ENCODE measurements at regions not wholly inside any gene's neighbourhood (a gene's known extent, or its start where the extent isn't known, plus 50 kb on each side); places are given as distances from the start of the nearest gene placed in this dataset.

- no peak for DNase-seq
- in situ Hi-C loops (cut with MboI; ENCODE audit: low pct_unique_long_range_greater_than_20kb, low sequenced_read_pairs), result no loop called here
These were observed 165.4 kb upstream of the BTBD3 start for GRCh38 chr20:11752336-11752735.

GRCh38 chr20:11753155-11753554, 164.5 kb upstream of the BTBD3 start:
- in situ Hi-C loops (cut with MboI; ENCODE audit: low pct_unique_long_range_greater_than_20kb, low sequenced_read_pairs), result no loop called here
- DNase-seq, result no peak

DNA sequence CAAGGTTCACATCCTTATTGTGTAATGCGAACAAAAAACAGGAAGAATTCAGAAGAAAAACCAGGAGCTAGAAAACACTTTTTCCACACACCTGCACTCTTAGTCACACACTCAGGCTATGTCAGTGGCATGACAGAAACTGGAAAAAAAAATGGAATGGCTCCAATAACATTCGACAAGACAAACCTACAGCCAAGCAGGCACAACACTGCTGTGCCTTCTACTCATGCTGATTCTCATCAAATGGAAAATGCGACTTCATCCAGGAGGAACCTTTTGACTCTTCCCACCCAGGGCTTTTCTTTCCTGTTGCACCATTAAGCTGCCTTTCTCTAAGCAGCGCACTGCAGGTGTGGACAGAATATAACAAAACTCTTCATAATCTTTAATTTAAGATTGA, 163.2 kb upstream of the BTBD3 start:
- in situ Hi-C loops (cut with MboI; ENCODE audit: low pct_unique_long_range_greater_than_20kb, low sequenced_read_pairs), result no loop called here
- DNase-seq, result no peak

GRCh38 chr20:11755071-11755841, 162.4 kb upstream of the BTBD3 start:
- DNase-seq, result peak; percentile 3
- in situ Hi-C loops (cut with MboI; ENCODE audit: low pct_unique_long_range_greater_than_20kb, low sequenced_read_pairs), result no loop called here

DNA sequence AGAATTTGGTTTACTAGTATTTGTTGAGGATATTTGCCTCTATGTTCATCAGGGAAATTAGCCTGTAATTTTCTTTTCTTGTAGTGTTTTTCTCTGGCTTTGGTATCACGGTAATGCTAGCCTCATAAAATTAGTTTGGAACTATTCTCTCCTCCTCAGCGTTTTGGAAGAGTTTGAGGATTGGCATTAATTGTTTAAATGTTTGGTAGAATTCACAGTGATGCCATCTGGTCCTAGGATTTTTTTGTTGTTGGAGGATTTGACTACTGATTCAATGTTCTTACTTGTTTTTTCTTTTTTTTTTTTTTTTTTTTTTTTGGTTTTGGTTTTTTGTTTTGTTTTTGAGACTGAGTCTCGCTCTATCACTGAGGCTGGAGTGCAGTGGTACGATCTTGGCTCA, 156.2 kb upstream of the BTBD3 start:
- in situ Hi-C loops (cut with MboI; ENCODE audit: low pct_unique_long_range_greater_than_20kb, low sequenced_read_pairs), result no loop called here
- DNase-seq, result no peak

- in situ Hi-C loops (cut with MboI; ENCODE audit: low pct_unique_long_range_greater_than_20kb, low sequenced_read_pairs), result no loop called here
- no peak for DNase-seq
These were observed 150.7 kb upstream of the BTBD3 start for GRCh38 chr20:11766961-11767360.

DNA sequence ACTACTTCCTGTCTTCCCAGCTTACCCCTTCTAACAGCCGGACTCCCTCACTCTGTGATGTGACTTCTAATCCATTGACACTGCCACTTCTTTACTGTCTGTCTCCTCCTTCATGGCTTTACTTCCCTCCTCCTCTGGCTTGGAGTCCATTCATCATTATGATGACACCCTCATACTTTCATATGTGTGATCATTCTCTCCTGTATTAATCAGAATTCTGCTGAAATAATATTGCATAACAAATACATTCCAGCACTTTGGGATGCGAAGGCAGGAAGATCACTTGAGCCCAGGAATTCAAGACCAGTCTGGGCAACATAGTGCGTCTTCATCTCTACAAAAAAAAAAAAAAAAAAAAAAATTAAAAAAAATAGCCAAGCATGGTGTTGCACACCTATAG, 147.9 kb upstream of the BTBD3 start:
- in situ Hi-C loops (cut with MboI; ENCODE audit: low pct_unique_long_range_greater_than_20kb, low sequenced_read_pairs), result no loop called here
- no peak for DNase-seq

DNA sequence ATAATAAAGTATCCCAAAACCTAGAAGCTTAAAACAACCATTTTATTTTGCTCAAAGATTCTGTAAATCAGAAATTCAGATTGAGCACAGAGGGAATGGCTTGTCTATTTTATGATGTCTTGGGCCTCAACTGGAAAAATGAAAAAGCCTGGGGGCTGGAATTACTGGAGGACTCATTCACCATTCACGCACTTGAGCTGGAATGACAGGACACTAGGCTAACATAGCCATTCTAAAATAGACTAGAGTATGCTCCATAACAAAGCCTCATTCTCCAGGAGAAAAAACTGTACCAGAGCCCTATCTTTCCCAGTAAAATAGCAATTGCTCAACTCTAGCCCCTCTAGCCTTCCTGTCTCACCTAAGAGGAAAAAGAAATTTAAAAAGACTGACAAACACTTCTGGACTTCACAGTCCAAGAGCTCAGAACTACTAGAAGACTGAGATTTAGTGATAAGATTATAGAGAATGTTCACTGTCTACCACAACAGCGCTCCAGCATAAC, 145.4 kb upstream of the BTBD3 start:
- DNase-seq, result no peak
- in situ Hi-C loops (cut with MboI; ENCODE audit: low pct_unique_long_range_greater_than_20kb, low sequenced_read_pairs), result no loop called here

DNA sequence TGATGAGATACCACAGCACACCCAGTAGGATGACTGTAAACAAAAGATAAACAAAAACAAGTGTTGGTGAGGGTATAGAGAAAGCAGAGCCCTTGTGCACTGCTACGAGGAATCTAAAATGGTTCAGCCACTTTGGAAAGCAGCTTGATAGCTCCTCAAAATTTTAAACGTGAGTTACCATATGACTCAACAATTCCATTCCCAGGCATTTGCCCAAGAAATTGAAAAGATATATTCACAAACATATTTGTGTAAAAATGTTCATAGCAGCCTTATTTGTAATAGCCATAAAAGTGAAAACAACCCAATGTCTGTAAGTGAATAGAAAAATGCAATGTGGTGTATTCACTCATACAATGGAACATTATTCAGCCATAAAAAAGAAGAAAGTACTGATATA, 141.0 kb upstream of the BTBD3 start:
- no peak for DNase-seq
- in situ Hi-C loops (cut with MboI; ENCODE audit: low pct_unique_long_range_greater_than_20kb, low sequenced_read_pairs), result no loop called here

- in situ Hi-C loops (cut with MboI; ENCODE audit: low pct_unique_long_range_greater_than_20kb, low sequenced_read_pairs), result no loop called here
- DNase-seq, result no peak
These were observed 140.1 kb upstream of the BTBD3 start for GRCh38 chr20:11777387-11778205.

GRCh38 chr20:11778206-11778570, 139.5 kb upstream of the BTBD3 start:
- in situ Hi-C loops (cut with MboI; ENCODE audit: low pct_unique_long_range_greater_than_20kb, low sequenced_read_pairs), result no loop called here
- DNase-seq, result no peak

GRCh38 chr20:11780765-11781369, 136.8 kb upstream of the BTBD3 start:
- in situ Hi-C loops (cut with MboI; ENCODE audit: low pct_unique_long_range_greater_than_20kb, low sequenced_read_pairs), result no loop called here
- DNase-seq, result no peak

DNA sequence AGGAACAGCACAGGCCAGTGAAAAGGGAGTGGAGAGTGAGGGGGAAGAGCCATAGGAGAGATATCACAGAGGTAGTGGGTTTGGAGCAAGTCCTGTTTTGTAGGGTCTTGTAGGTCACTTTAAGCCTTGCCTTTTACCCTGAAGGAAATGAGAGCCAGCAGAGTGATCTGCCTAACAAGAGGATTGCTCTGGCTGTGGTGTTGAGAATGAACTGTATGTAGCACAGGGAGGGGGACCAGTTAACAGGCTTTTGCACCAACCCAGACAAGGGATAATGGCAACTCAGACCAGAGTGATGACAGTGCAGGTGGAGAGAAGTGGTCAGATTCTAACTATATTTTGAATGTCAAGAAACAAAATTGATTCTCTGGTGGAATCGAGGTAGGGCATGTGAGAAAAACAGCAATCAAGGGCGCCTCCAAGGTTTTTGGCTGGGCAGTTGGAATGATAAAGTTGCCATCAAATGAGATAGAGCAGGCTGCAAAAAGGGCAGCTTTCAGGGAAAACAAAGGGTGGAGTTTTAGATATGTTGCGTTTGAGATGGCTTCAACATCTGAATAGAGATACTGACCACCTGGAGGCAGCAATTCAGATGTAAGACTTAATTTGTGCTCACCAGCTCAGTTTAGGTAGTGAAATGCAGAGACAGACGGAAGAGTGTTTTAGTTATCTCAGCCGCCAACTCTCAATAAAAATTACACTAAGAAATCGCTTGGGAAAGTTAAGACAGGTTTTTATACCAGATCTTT, 134.4 kb upstream of the BTBD3 start:
- DNase-seq, result no peak
- in situ Hi-C loops (cut with MboI; ENCODE audit: low pct_unique_long_range_greater_than_20kb, low sequenced_read_pairs), result no loop called here

GRCh38 chr20:11785885-11786507, 131.7 kb upstream of the BTBD3 start:
- DNase-seq, result no peak
- in situ Hi-C loops (cut with MboI; ENCODE audit: low pct_unique_long_range_greater_than_20kb, low sequenced_read_pairs), result no loop called here

- no peak for DNase-seq
- in situ Hi-C loops (cut with MboI; ENCODE audit: low pct_unique_long_range_greater_than_20kb, low sequenced_read_pairs), result no loop called here
These were observed 127.6 kb upstream of the BTBD3 start for GRCh38 chr20:11790046-11790445.

DNA sequence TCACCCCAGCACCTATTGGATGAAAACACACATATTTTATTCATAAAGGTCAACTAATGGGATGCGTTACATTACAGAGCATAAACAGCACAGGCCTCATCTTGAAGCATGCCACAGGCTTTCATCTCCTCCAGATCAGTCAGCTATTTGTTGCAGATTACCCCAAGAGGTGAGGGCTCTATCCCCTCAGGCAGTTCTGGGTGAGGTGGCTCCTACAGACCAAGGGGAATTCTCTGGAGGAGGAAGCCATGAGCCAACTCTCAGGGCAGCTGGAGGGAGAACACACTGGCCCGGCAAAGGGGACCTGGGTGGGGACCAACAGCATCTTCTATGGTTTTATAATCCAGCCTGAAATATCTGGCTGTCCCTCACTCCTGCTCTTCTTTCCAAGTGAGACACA, 126.4 kb upstream of the BTBD3 start:
- no peak for DNase-seq
- in situ Hi-C loops (cut with MboI; ENCODE audit: low pct_unique_long_range_greater_than_20kb, low sequenced_read_pairs), result no loop called here

- in situ Hi-C loops (cut with MboI; ENCODE audit: low pct_unique_long_range_greater_than_20kb, low sequenced_read_pairs), result no loop called here
- DNase-seq, result no peak
These were observed 125.7 kb upstream of the BTBD3 start for GRCh38 chr20:11791835-11792567.

DNA sequence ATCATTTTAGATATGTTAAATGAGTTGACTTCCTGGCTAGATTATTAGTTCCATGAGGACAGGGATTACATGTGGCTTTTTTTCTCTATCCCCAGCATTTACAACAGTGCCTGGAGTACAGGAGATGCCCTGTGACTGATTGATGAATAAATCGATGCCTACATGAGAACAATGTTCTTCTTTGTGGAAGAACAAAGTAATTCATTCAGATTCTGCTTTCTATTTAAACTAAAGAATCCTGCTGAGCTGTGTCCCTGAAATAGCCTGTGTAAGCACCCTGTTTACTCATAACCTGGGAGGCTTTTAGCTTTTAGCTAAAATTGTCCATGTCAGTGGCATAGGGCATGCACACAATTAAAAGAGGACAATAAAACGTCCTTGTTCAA, 125.1 kb upstream of the BTBD3 start:
- in situ Hi-C loops (cut with MboI; ENCODE audit: low pct_unique_long_range_greater_than_20kb, low sequenced_read_pairs), result no loop called here
- no peak for DNase-seq

Data from KBM-7 (cell line).